GM18517 (cell line): ENCODE measurements at regions not wholly inside any gene's neighbourhood (a gene's known extent, or its start where the extent isn't known, plus 50 kb on each side); places are given as distances from the start of the nearest gene placed in this dataset.
"Not testable (repeated sequence)": the region's sequence is repeated elsewhere in the genome, so short reads cannot be mapped to it uniquely, and the experiment has no call there.

Experiments
- ATAC-seq: cut with Tn5 transposase; IDR thresholded peaks from one replicate; pipeline ENCODE4 v1.9.1; 2021; ENCODE audit warnings: mild to moderate bottlenecking, moderate library complexity; ENCODE audit not compliant: unreplicated experiment

DNA sequence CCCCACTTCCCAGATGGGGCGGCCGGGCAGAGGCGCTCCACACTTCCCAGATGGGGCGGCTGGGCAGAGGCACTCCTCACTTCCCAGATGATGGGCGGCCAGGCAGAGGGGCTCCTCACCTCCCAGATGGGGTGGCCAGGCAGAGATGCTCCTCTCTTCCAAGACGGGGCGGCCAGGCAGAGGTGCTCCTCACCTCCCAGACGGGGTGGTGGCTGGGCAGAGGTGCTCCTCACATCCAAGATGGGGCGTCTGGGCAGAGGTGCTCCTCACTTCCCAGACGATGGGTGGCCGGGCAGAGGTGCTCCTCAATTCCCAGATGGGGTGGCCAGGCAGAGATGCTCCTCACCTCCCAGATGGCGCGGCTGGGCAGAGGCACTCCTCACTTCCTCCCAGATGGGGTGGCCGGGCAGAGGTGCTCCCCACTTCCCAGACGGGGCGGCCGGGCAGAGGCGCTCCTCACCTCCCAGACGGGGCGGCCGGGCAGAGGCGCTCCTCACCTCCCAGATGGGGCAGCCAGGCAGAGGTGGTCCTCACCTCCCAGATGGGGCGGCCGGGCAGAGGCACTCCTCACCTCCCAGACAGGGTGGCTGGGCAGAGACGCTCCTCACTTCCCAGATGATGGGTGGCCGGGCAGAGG is 275.2 kb downstream of the LIPI start:
- ATAC-seq: not testable (repeated sequence)

DNA sequence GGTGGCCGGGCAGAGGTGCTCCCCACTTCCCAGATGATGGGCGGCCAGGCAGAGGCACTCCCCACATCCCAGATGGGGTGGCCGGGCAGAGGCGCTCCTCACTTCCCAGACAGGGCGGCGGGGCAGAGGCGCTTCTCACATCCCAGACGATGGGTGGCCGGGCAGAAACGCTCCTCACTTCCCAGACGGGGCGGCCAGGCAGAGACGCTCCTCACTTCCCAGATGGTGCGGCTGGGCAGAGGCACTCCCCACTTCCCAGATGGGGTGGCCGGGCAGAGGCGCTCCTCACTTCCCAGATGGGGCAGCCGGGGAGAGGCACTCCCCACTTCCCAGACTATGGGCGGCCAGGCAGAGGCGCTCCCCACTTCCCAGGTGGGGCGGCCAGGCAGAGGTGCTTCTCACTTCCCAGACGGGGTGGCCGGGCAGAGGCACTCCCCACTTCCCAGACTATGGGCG is 275.8 kb downstream of the LIPI start:
- ATAC-seq: not testable (repeated sequence)

DNA sequence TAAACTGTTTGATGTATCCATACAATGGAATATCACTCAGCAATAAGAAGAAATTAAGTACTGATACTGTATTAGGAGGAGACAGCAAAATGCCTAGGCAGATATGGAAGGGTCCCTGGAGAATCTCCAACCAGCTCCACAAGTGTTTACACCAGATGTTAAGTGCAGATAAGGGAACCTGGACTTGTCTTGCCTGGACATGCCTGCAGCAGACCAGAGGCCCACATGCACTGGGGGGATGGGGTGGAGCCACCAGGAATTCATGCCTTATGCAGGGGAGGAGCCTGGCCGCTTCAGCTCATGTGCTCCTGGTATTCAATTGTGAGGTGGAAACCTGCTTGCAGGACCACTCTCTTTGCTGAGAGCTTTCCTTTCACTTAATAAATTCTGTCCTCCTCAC is 287.6 kb downstream of the LIPI start:
- ATAC-seq: not testable (repeated sequence)

DNA sequence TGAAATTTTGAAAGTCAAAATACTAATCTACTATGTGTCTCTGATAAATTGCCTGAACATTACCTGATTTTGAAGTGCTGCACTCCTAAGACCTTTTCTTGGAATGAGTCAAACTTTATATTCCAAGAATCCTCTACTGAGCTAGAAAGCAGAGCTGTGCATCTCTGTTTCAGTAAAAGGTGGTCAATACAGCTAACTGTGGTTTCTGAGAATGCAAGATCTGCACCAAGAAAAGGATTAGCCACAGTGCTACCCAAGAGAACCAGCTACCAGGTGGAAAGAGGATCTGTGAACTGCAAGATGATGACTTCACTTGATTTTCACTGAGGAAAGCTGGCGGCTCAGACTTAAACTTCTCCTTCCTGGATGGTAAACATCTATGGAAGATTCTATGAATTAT is 289.3 kb downstream of the LIPI start:
- ATAC-seq: not testable (repeated sequence)

DNA sequence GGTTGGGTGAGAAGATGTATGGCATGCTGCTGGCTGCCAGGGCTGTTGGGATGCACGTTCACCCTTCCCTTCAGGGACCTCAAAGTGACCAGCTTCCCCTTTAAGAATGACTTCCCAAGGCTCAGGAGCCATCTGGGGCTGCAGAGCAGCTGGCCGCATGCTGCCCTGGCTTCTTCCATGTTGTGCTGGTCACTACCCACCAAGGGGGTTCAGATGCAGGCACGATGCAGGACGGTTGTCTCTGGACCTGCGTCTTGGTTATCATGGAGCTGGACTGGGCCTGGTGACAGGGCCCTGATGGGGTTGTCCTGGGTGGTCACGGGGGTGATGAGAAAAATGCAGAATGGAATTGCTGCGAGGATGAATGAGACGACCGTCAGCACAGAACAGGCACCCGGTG is 297.8 kb downstream of the POTED start:
- ATAC-seq: not testable (repeated sequence)

DNA sequence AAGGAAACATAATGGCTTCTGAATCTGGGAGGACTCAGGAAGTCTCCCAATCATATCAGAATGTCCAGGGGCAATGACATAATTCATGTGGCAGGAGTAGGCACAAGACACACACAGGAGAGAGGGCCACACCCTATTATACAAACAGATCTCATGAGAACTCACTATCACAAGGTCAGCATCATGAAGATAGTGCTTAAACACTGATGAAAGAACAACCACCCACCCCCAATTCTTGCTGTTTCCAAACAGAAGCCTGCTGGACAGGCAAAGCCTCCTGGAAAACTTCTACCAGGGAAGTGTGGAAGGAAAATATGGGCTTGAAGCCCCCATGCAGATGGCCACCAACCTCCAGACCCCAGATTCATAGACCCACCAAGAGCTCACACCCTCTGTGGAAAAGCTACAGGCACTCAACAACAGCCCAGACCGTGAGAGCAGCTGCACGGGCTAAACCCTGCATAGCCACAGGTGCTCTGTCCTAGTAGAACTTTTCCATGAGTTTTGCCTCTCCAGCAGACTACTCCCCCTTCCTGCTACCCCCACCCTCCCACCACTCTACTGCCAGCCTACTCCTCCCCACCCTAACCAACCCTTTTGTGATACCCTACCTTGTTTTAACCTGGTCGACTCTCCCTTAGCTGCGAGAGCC is 287.1 kb downstream of the POTED start:
- not testable (repeated sequence) for ATAC-seq

DNA sequence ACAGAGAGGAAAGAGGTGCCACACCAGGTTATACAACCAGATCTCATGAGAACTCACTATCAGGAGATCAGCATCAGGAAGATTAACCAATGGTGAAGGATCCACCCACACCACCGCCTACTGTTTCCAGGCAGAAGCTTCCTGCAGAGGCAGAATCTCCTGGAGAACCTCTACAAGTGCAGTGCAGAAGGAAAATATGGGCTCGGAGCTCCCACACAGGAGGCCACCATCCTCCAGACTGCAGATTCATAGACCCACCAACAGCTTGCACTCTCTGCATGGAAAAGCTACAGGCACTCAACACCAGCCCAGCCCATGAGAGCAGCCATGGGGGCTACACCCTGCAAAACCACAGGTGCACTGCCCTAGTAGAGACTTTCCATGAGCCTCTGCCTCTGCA is 284.0 kb downstream of the POTED start:
- ATAC-seq: not testable (repeated sequence)

DNA sequence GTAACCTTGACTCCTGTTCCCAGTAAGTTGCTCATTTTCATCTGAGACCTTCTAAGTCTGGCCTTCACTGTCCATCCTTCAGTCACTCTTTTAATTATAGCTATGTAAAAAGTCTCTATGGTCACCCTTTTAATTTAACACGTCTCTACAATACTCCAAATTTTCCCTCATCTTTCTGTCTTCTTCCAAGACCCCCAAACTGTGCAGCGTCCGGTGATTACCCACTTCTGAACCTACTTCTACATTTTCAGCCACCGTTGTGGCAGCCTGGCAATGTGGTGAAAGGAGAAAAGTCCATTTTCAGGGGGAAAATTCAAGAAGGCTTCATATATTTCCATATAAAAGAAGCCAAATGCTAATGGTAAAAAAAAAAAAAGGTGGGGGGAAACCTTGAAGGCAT is 283.4 kb downstream of the POTED start:
- ATAC-seq: not testable (repeated sequence)

DNA sequence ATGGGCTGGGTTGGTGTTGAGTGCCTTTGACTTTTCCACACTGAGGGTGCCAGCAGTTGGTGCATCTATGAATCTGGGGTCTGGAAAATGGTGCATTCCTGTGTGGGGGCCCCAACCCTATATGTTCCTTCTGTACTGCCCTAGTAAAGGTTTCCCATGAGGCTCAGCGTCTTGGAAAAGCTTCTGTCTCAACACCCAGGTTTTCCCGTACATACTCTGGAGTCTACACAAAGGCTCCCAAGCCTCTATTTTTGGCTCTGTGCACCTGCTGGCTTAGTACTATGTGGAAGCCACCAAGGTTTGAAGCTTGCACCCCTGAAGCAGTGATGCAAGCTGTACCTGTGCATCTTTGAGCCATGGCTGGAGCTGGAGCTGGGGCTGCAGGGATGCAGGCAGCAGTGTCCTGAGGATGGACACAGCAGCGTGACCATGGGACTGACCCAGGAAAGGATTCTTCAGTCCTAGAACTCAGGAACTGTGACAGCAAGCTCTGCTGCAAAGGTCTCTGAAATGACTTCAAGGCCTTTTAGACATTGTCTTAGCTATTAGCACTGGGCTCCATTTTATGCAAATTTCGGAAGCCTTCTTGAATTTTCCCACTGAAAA is 282.7 kb downstream of the POTED start:
- ATAC-seq: not testable (repeated sequence)

DNA sequence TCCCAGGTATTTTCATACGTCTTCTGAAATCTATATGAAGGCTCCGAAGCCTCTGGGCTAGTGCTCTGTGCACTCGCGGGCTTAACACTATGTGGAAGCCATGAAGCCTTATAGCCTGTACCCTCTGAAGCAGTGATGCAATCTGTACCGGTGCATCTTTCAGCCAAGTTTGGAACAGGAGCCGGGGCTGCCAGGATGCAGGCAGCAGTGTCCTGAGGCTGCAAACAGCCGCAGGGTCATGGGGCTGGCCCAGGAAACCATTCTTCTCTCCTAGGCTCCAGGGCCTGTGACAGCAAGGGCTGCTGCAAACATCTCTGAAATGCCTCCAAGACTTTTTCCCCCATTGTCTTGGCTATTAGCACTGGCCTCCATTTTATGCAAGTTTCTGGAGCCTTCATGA is 279.6 kb downstream of the POTED start:
- ATAC-seq: not testable (repeated sequence)

DNA sequence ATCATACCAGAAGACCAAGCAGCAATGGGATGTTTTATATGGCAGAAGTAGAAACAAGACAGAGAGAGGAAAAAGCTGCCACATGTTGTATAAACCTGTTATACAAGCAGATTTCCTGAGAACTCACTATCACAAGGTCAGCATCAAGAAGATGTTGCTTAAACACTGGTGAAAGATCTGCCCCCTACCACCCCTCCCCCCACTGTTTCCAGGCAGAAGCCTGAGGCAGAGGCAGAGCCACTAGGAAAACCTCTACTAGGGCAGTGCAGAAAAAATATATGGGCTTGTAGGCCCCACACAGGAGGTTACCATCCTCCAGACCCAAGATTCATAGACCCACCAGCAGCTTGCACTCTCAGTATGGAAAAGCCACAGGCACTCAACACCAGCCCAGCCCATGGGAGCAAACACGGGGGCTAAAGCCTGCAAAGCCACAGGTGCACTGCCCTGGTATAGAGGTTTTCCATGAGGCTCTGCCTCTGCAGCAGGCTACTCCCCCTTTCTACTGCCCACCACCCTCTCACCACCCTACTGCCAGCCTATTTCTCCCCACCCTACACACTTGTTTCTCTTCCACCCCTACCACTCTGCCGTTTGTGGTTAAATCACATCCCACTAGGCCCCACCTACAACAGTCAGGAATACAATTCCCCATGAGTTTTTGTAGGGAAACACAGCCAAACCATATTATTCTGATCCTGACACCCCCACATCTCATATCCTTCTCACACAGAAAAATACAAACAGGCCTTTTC is 274.2 kb downstream of the POTED start:
- not testable (repeated sequence) for ATAC-seq

DNA sequence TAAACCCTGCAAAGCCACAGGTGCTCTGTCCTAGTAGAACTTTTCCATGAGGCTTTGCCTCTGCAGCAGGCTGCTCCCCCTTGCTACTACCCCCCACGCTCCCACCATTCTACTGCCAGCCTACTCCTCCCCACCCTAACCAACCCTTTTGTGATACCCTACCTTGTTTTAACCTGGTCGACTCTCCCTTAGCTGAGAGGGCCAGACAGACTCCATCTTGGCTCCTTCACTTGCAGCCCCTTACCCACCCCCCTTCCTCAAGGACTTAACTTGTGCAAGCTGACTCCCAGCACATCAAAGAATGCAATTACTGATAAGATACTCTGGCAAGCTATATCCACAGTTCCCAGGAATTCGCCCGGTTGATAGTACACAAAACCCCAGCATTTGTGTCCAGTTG is 267.9 kb downstream of the POTED start:
- not testable (repeated sequence) for ATAC-seq

DNA sequence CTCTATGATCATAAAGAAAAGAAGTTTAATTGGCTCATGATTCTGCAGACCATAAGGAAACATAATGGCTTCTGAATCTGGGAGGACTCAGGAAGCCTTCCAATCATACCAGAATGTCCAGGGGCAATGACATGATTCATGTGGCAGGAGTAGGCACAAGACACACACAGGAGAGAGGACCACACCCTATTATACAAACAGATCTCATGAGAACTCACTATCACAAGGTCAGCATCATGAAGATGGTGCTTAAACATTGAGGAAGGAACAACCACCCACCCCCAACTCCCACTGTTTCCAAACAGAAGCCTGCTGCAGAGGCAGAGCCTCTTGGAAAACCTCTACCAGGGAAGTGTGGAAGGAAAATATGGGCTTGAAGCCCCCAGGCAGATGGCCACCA is 267.4 kb downstream of the POTED start:
- not testable (repeated sequence) for ATAC-seq

DNA sequence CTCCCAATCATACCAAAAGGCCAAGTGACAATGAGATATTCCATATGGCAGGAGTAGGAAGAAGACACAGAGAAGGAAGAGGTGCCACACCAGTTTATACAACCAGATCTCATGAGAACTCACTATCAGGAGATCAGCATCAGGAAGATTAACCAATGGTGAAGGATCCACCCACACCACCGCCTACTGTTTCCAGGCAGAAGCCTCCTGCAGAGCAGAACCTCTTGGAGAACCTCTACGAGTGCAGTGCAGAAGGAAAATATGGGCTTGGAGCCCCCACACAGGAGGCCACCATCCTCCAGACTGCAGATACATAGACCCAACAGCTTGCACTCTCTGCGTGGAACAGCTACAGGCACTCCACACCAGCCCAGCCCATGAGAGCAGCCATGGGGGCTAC is 264.4 kb downstream of the POTED start:
- not testable (repeated sequence) for ATAC-seq

DNA sequence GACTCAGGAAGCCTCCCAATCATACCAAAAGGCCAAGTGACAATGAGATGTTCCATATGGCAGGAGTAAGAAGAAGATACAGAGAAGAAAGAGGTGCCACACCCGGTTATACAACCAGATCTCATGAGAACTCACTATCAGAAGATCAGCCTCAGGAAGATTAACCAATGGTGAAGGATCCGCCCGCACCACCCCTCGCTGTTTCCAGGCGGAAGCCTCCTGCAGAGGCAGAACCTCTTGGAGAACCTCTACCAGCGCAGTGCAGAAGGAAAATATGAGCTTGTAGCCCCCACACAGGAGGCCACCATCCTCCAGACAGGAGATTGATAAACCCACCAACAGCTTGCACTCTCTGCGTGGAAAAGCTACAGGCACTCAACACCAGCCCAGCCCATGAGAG is 245.1 kb downstream of the POTED start:
- no peak for ATAC-seq

DNA sequence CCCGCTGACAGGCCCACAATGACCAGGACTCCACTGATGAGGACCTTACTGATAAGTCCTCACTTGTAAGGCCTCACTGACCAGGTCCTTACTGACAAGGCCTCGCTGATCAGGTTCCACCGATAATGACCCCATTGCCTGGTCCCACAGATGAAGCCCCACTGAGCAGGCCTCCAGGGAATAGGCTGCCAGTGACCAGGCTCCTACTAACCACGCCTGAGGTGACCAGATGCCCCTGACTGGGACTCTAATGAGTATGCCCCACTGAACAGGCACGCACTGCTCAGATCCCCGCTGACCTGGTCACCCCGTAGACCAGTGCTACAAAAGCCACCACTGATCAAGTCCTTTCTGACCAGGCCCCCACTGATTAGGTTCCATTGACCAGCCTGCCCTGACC is 241.2 kb downstream of the POTED start:
- ATAC-seq: not testable (repeated sequence)

DNA sequence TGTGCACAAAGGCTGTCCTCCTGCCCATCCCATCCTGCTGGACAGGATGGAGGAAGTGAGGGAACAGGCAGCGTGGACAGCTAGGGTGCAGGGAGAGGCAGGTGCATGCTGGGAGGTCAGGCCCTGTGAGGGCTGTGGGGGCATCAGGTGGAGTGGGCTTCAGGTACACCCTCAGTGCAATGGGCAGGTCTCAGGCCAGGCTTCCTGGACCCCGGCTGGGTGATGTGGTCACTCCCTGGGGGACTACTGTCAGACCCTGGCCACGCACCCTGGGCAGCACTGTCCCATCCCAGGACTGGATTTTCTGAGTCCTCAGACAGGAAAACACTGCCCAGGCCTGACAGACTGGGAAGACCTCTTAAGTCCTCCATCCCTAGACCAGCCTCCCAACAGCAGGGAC is 239.9 kb downstream of the POTED start:
- not testable (repeated sequence) for ATAC-seq

DNA sequence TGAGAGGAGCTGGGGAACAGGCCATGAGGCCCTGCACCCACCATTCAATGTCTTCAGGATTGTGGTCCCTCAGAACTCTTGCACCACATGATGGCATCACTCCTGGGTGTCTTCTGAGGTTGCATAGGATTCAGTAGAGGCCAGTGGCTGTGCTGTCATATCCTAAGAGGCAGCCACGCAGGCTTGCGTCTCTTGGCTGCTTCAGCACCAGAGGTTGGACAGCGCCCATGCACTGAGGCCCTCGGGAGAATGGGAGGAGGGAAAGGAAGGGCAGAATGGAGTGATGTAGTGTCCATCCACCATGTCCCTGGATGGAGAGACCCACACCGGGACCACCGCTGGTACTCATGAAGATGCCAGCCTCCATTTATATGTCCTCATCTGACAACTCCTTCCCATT is 237.1 kb downstream of the POTED start:
- not testable (repeated sequence) for ATAC-seq

DNA sequence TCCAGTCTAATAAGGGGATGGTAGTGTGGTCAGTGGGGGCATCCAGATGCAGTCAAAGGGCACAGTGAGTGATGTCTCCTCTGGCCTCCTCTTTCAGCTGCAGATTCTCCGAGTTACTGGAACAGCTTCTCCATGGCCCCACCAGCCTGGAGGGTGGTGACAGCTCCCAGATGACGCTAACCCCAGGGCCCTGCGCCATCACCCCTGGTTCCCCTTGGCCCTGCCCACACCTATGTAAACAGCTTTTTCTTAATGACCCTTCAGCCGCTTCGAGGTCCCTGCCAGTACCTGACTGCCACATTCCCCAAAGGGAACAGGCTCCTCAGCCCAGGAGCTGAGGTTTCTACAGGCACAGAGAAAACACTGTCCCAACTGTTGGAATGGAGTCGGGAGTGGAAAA is 235.0 kb downstream of the POTED start:
- not testable (repeated sequence) for ATAC-seq

DNA sequence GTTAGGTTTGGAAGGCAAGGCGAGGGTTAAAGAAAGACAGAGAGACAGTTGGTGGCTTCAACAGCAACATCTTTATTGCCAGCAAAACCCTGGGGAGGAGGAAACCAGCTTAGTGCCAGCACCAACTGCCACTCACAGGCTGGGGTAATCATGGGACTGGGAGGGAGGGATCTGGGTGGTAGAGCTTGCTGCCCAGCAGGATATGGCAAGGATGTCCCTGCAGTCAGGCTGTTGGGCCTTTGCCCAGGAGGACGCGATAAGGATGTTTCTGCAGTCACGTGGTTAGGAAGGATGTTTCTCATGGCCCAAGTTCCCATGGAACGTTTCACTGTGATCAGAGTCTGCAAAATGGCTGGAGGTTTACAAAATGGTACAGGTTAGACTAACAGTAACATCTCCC is 233.5 kb downstream of the POTED start:
- ATAC-seq: not testable (repeated sequence)

DNA sequence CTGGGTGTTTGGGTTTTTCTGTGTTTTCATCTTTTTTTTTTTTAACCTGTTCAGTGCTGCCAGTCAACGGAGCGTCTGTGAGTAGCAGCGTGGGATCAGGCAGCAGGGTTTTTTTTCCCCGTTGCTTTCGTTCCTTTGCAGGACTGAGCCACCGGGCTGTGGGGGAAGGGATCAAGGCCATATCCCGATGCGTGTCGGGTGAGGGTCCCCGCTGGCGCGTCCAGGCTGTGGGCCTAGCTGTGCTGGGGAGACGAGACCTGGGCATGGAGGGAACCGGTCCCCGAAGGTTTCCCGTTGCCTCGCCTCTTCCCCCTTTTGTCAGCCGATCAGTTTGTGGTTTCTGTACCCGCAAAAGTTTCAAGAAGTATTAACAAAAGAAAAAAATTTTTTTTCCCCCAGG is 218.1 kb downstream of the POTED start:
- not testable (repeated sequence) for ATAC-seq
